GM20431 (cell line): ENCODE measurements at regions not wholly inside any gene's neighbourhood (a gene's known extent, or its start where the extent isn't known, plus 50 kb on each side); places are given as distances from the start of the nearest gene placed in this dataset.

Experiments used
- in situ Hi-C: fragments of 300-500 bp; cut with MseI, MboI; formaldehyde crosslinking; loops from one replicate; pipeline ENCODE4 v1.15.0; 2020; ENCODE audit warnings: low sequenced_read_pairs; ENCODE audit not compliant: unreplicated experiment

DNA sequence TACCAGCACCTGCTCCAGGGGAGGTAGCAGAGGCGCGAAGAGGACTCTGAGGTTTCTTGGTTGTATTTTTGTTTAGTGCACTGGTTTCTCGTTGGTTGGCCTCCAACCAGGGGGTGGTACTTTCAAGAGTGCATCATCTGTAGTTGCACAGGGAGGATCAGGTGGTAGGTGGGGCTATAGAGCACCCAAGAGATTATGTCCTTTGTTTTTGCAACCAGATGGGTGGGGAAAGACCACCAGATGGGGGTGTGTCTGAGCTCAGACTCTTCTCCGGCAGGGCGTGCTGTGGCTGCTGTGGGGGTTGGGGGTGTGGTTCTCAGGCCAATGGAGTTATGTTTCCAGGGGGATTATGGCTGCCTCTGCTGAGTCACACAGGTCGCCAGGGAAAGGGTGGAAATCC is 254.4 kb upstream of the KLF12 start:
- in situ Hi-C loops = no loop called here

DNA sequence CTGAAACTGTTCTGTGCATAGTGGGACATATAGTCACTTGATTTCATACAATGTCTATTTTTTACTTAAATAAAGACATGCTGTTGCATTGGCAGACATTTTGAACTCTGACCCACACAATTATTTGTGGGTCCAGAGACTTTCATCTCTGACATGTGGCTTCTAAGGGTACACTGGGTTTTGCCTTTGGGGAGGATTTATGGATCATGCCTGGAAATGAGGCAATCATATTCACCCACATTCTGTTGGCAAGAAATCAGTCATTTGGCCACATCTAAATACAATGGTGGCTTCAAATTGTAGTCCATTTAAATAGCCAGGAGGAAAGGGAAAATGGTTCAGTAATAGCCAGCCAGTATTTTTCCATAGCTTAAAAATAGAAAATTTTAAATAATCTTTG is 238.3 kb upstream of the KLF12 start:
- in situ Hi-C loops = no loop called here

DNA sequence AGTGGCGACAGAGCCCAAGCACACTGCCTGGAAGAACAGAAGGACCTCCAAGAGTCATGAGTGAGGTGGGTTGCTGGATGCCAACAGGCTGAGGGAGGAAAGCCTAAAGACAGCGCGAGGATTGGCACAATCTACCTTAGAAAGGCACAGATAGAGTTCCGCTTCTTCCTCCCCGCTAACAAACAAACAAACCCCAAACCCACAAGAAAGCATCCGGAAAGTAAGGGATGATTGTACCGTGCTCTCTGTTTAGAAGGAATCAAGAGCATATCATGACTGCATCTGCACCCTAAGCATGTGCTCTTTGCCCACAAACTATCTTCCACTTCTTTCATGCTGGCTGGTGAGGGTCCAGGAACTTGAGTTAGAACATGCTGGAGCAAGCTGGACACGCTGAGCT is 233.0 kb upstream of the KLF12 start:
- in situ Hi-C loops = no loop called here

DNA sequence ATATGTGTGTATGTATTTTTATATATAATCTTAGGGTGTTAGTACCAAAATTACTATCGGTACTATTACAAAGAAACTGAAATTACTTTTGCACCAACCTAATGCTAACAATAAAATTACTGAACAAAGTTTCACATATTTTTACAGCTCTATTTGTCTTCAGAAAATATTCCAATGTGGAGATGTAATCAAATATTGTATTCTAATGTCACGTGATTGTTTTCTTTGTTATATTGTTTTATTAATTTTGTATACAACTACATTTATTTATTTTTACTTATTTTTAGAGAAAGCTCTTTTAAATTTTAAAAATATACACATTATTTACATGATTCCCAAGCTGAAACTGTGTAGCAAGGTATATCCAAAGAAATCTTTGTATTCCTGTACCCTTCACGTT is 227.1 kb upstream of the KLF12 start:
- in situ Hi-C loops = no loop called here

DNA sequence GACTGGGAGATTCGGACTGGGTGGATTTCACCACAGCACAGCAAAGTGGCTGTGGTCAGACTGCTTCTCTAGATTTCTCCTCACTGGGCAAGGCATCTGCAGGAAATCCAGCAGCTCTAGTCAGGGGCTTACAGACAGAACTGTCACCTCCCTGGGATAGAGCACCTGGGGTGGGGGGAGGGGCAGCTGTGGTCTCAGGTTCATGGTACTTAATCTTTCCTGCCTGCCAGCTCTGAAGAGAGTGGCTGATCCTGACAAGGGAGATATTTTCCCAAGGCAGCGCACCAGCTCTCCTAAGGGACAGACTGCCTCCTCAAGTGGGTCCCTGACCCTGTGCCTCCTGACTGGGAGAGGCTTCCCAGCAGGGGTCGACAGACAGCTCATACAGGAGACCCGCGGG is 212.8 kb upstream of the KLF12 start:
- in situ Hi-C loops = no loop called here

DNA sequence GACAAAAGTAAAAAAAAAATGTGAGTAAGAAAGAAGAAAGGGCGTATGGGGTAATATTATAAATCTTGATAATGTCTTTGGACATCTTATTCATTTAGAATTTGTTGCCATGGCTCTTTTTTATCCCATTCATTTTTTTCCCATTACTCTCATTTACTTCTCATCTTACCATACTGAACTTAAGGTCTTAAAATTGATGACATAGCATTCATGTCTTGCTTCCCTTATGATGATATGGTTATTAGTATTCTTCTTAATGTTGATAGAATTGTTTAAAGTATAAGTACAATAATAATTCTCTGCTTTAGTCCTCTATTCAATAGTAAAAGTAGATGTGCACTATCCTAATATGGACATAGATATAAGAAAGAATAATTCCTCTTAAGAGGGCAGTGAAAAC is 204.1 kb upstream of the KLF12 start:
- in situ Hi-C loops = no loop called here

DNA sequence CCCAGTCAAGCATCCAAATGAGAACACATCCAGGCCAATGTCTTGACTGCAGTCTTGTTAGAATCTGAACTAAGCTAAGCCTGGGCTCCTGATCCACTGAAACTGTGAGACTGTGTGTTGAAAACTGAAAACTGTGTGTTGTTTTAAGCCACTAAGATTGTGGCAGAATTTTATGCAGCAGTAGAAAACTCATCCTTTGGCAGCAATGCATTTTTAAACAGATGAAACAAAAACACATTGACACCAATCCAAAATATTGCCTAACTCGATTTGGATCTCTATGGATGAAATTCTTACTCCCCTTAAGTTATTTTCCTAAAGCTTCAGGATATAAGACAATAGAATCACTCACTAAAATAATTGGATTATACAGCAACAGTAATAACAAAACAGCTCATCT is 202.3 kb upstream of the KLF12 start:
- in situ Hi-C loops = no loop called here

DNA sequence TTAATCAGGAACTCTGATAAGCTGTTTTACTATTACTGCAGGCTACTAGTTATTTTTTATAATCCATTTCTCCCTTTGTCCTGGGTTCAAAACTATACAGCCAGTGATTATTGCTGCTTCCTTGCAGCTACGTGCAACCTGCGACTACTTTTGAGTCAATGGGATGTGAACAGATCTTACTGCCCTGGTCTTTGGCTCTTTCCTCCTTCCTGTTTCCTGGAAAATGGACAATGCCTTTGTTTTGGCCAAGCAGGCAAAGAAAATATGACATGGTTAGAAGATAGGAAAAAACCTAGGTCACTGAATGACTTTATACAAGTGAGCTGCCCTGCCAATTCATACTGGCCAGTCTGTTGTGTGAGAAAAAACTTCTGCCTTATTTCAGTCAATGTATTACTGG is 201.2 kb upstream of the KLF12 start:
- in situ Hi-C loops = no loop called here

DNA sequence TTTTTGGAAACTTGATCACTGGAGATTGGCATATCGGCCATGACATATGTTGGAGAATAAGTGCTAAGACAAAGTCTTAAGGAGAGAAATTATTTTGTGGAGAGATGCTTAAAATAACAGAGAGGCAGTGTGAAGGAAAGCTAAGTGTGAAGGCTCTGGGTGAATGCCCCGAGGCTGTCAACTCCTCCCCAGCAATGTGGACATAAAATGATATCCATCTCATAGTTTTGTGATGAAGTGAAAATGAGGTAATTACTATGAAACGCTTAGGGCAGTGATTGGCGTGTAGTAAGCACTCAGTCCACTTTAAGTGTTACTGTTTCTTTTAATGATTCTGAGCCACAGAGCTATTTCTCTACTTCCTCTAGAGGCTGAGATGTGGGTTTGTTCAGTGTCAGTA is 195.8 kb upstream of the KLF12 start:
- in situ Hi-C loops = no loop called here

DNA sequence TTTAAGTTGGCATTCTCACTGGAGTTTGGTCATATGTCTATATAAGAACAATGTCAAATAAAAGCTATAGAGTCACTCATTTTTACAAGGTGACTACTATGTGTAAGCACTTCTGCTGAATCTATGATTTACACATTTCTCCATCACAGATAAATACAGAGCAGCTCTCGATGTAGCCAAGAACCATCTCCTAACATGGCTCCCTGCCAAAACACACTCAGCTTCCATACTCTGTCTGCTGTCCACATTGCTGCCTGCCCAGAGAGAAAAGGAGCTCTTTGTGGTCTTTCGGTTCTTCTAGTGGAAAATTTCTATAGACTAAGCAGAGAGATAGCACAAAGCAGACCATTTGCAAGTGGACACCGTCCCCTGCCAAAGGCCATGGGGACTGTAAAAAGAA is 190.9 kb upstream of the KLF12 start:
- in situ Hi-C loops = no loop called here

DNA sequence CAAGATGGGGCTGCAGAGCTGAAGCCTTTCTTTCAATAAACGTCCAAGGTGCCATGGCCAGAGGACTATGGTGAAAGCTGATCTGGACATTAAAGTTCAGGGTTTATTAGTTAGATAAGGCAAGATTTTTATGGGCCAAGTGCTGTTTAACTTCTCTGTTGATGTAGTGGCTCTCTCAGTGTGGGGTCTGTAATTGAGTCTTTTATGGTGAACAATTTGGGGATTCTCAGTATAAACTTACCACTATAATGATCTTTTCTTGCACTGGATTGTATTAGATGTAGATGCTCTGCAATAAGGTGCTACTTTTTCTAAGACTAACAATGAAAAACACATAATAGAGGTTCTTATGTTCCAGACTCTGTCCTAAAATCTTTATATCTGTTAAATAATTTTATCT is 190.1 kb upstream of the KLF12 start:
- in situ Hi-C loops = no loop called here

DNA sequence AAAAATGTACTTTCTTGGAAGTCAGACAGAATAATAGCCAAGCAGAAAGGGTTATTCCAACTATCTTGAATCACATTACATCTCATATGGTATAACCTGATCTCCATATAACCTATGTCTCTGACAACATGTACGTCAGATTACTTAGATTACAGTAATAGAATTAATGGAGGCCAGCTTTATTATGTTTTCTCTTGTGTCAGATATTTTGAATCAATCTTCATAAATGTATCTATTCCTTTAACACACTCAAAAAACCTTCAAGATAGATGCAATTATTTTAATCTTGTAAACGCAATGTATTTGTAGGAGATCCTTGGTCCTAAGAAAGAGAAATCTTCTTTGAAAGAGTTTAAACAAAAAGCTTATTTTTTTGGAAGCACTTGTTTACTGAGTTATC is 188.4 kb upstream of the KLF12 start:
- in situ Hi-C loops = no loop called here

DNA sequence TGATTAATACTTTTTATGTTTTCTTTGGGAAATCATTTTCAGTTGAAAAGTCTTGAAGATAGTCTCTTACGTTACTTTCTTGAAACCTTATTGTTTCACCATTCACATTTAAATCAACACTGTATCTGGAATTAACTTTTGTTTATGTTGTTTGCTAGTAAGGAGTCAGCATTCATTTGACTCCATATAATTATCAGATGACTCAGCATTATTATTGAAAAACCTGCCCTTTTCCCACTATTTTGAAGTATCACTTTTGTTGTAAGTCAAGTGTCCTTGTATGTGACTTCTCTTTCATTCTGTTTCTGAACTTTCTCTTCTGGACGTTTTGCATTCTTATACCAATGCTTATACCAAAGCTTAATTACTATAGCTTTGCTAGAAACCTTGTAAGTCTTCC is 186.1 kb upstream of the KLF12 start:
- in situ Hi-C loops = no loop called here

DNA sequence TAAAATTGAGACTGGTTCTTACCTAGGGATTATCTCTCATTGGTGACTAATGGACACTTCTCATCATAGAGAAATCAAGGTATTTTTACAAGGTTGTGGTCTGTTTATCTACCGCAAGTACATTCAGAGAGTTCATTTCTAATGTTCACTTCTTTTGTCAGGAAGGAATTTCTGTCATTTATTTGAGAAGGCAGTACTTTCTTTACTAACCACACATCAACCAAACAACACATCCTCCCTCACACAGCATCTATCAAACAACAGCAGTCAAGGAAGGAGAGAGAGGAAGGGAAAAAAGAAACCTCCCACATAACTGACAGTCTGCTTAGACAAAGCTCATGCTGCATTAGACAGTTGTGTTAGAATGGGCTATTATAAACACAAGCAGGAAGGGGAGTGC is 182.3 kb upstream of the KLF12 start:
- in situ Hi-C loops = no loop called here

DNA sequence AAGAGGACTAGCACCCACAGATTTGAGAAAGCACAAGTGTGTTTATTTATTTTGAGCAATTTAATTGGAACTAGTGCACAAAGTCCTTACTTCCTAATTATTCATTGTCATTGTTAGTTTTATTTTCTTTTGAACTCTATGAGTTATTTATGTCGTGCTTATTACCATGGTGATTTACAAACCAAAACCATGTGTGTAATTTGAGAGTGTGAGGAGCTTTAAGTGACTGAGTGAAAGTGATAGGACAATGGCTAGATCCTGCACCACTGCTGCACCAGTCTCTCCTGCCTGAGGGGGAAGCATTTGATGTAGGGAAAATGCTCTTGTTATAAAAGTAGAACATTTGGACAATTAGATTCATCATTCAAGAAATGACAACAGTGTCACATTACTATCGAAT is 172.3 kb upstream of the KLF12 start:
- in situ Hi-C loops = no loop called here

DNA sequence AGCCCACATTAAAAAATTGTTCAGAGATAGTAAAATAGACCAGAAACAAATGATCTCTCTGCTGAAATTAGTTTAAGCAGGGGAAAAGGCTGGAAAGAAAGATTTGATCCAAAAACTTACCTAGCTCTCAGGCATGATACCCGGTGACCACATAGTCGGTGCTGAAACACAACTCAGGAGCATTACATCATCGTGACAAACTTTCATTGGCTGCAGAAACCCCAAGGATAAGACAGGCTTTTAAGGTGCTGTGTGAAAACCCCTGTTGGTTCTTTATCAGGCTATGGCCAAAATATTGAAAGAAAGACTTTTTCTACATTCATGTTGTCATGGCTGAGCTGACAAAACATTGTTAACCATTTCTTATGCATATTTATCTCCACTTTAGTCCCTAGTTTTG is 171.7 kb upstream of the KLF12 start:
- in situ Hi-C loops = no loop called here

DNA sequence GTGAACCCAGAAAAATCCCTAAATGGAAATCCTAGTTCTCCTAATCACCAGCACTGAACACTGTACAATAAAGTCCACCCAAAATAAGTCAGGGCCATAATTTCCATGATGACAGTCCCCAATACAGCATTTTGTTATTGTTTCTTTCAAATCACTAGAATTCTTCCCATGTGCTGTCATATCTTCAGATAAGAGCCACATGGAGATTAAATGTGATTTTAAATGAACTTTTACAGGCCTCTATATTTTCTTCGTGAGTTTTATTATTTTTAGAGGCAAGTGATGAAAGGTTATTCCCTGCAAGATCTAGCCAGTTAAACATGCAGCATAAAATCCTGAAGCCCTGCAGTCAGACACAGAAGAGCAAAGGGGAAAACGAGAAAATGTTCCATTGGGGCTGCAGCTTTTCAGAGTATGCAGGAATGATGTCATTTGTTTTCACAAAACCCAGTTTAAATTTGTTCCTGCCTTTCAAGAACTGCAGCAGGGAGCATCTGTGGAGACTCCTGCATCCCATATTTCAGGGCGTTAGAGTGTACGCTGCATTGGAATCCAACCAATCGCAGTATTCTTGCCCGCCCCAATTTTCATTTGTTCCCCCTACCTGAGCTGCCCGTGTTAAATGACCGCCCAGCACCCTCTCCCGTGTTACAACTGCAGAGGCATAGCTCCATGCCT is 167.2 kb upstream of the KLF12 start:
- in situ Hi-C loops = no loop called here

DNA sequence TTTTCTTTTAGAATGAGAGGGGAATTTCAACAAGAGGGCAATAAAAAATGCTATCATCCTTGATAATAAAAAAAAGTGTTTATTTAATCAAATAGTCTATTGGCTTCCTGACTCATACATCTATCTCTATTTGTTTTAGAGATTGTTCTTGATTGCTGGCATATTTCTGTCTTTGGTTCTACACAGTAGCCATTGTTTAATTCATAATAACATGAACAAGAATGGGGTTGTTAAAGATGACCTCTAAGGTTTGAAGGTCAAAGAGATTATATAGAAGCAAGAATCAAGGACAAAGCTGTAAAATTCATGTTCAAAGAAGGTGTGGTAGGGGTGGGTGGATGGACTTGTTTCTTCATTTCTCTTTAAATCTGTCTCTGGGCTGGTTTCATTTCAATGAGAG is 166.0 kb upstream of the KLF12 start:
- in situ Hi-C loops = no loop called here

DNA sequence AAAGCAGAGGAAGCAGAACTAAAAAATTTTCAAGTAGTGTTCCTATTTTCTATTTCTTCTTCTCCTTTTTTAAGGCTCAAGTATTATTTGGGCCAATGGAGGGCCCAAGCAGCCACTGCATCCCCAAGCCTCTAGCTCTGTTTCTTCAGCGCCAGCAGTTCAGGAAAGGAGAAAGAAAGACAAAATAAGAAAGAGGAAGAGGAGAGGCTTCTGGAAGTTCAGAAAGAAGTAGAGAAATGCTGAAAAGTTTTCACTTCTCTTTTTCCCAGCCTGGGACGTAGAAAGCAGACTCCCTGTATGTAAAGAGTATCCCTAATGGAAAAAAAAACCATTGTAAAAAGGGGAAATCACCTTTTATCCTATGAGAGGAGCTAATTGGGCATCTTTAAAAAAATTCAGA is 165.5 kb upstream of the KLF12 start:
- in situ Hi-C loops = loop anchor here (25.0 kb wide), 1 partner anchor 462 kb away; no protein-coding TSS in a partner anchor

DNA sequence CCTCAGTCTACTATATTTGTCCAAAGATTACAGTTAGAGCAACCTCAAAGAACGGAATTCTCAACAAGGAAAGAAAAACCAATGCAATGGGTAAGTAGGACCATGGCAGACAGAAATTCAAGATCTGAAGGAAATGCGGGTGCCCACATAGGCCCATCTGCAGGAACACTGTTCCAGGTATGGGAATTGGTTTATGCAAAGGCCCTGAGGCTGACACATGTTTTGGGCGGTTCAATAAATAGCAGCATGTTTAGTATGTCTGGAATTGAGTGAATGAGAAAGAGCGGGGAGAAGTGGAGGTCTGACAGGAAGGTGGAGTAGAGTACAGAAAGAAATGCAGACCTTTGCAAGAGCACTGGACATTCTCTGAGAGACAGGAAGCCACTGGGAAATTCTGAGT is 164.7 kb upstream of the KLF12 start:
- in situ Hi-C loops = loop anchor here (25.0 kb wide), 1 partner anchor 462 kb away; no protein-coding TSS in a partner anchor

DNA sequence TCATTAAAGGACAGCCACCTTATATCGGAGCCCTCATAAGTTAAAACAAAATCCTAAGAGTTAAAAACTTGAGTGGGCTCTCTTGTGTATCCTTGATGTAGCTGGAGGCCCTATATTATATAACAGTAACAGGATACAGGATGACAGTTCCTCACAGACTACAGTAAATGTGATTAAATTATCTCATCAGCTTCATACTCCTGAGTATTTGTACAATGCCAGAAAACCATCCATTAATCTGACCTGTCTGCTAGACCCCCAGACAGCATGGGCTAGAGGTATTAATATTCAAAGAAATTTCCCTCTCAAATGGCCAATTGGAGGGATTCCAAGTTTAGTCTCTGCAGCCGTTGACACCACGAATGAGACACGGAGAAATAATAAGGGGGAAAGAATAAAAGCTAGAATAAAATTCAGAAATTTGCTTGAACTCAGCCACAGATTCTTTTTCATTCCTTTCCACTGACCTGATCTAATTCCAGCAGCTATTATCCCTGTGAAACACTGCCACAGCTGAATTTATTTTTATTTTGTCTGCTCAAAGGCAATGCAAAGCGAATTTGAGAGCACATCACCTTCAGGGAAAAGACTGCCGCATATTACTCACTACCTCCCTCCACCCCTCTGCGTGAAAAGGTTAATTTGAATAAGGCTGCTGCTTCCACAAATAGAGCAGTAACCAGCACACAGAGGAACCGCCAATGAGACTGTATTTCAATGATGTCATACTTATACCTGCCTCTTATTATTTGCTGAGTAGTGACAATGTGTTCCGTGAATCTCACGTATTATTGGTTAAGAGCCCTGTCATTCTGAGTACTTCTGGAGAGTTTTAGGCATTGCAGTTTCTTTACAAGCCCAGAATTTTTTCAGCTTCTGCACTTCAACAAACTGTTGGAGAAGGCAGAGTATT is 155.9 kb upstream of the KLF12 start:
- in situ Hi-C loops = loop anchor here (25.0 kb wide), 1 partner anchor 453 kb away; no protein-coding TSS in a partner anchor
